A673 (cell line): ENCODE measurements at regions not wholly inside any gene's neighbourhood (a gene's known extent, or its start where the extent isn't known, plus 50 kb on each side); places are given as distances from the start of the nearest gene placed in this dataset.

Experiments used
- BruUV-seq: library from RNA; stranded (reverse); fragments of 400-500 nt; replicated peaks from 2 replicates; lab custom pipeline; 2021; lab: Mats Ljungman, UMichigan
- CTCF ChIA-PET: fragments of 300-600 bp; sonication (Branson Sonifier 250); formaldehyde crosslinking; loops from one replicate; lab custom pipeline; 2022; ENCODE audit warnings: antibody characterized with exemption; lab: Charles Lee
- POLR2A ChIA-PET: fragments of 300-600 bp; sonication (Branson Sonifier 250); formaldehyde crosslinking; loops from one replicate; lab custom pipeline; 2022; ENCODE audit warnings: antibody characterized with exemption; ENCODE audit not compliant: low non-redundant PET; lab: Charles Lee
- DNase-seq: peaks from one replicate; pipeline ENCODE4 v3.0.0-alpha.2; 2015; ENCODE audit warnings: low spot score
- H3K27ac ChIP-seq: fragments of 200-600 bp; sonication (generic); 2 replicates; pipeline ENCODE4 v1.5.1; 2016; ENCODE audit warnings: mixed run types, low read depth, mild to moderate bottlenecking, mixed read lengths, antibody characterized with exemption, low read length; ENCODE audit not compliant: poor library complexity, severe bottlenecking
- H3K27me3 ChIP-seq: fragments of 200-600 bp; sonication (generic); replicated peaks from 2 replicates; pipeline ENCODE4 v1.6.1; 2017; ENCODE audit warnings: mixed run types, low read depth, mild to moderate bottlenecking, mixed read lengths, antibody characterized with exemption, low read length; ENCODE audit not compliant: insufficient read depth, poor library complexity
- H3K36me3 ChIP-seq: fragments of 200-600 bp; sonication (generic); 2 replicates; pipeline ENCODE4 v1.6.1; 2016; ENCODE audit warnings: mixed run types, mild to moderate bottlenecking, mixed read lengths, antibody characterized with exemption, low read length; ENCODE audit not compliant: insufficient read depth, poor library complexity, severe bottlenecking
- H3K4me1 ChIP-seq: fragments of 200-600 bp; sonication (generic); 2 replicates; pipeline ENCODE4 v1.6.1; 2017; ENCODE audit warnings: mixed run types, mild to moderate bottlenecking, mixed read lengths, antibody characterized with exemption, low read length; ENCODE audit not compliant: insufficient read depth, poor library complexity, severe bottlenecking
- H3K4me3 ChIP-seq: fragments of 200-600 bp; sonication (generic); 2 replicates; pipeline ENCODE4 v1.5.1; 2016; ENCODE audit warnings: low read depth, mixed run types, mild to moderate bottlenecking, mixed read lengths, low read length; ENCODE audit not compliant: poor library complexity, severe bottlenecking
- H3K9me3 ChIP-seq: fragments of 200-600 bp; sonication (generic); 2 replicates; pipeline ENCODE4 v1.6.1; 2016; ENCODE audit warnings: mixed run types, low read depth, mild to moderate bottlenecking, mixed read lengths, antibody characterized with exemption, low read length; ENCODE audit not compliant: poor library complexity, severe bottlenecking
- EZH2 ChIP-seq: fragments of 200-600 bp; sonication (generic); IDR thresholded peaks from 2 replicates; pipeline ENCODE4 v1.6.1; 2017; ENCODE audit warnings: borderline replicate concordance, low read depth, mild to moderate bottlenecking, mixed read lengths, antibody characterized with exemption, low read length; ENCODE audit not compliant: poor library complexity, severe bottlenecking
- intact Hi-C: fragments of 100-400 bp; cut with micrococcal nuclease; formaldehyde crosslinking; loops from one replicate; pipeline ENCODE4 v1.10.0; 2022; ENCODE audit not compliant: unreplicated experiment
- TF ChIP-seq, protein P1 (sequence below): fragments of 300-800, 200-600 bp; sonication (generic); conservative IDR thresholded peaks from 2 replicates; pipeline ENCODE4 v1.5.1; 2017; ENCODE audit warnings: low read depth, mild to moderate bottlenecking, antibody characterized with exemption, low read length, moderate library complexity, mixed read lengths

DNA sequence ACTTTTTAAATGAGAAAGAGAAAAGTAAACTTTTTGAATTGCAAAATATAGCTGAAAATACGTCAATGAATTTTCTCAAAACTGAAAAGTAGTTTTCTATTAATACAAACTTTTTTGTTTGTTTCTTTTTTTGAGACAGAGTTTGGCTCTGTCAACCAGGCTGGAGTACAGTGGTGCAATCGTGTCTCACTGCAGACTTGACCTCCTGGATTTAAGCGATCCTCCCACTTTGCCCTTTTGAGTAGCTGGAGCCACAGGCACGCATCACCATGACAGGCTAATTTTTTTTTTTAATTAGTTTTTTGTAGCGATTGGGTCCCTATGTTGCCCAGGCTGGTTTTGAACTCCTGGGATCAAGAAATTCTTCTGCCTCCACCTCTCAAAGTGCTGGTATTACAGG, 610.4 kb downstream of the ELAVL2 start:
- no TSS peak for BruUV-seq
- Histone ChIP-seq H3K36me3 (no peaks in the 10 kb centered on the region), H3K27me3 (no peaks in the 10 kb centered on the region), H3K4me1 (no peaks in the 10 kb centered on the region), H3K9me3 (no peaks in the 10 kb centered on the region), H3K4me3 (no peak overlapping the region), H3K27ac (no peak overlapping the region)
- no peak for DNase-seq
- intact Hi-C loops, result no loop called here
- ChIA-PET POLR2A (no interaction called here), CTCF (no interaction called here)
- TF ChIP-seq EZH2, result no peak

DNA sequence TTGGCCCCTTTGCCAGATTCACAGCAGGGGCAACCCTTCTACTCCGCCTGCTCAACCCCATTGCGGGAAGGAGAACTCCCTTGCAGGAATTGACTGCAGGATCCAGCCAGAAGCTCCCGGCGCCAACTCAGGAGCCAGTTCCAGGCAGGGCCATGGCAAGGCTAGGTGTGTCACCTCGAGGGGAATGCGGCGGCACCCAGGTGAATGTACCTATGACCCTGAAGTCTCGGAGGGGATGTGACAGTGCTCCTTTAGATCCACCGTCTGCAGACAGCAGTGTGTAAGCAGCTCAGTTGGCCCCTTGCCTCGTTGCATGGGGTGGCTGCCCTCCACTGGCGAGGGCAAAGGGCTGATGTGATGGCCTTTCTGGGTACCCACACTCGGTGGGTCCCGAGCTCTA, 606.6 kb downstream of the ELAVL2 start:
- DNase-seq, result no peak
- Histone ChIP-seq H3K4me3 (no peak overlapping the region), H3K9me3 (no peaks in the 10 kb centered on the region), H3K27ac (no peak overlapping the region), H3K4me1 (no peaks in the 10 kb centered on the region), H3K36me3 (no peaks in the 10 kb centered on the region), H3K27me3 (no peaks in the 10 kb centered on the region)
- ChIA-PET POLR2A (no interaction called here), CTCF (no interaction called here)
- BruUV-seq, result no TSS peak
- intact Hi-C loops, result no loop called here
- TF ChIP-seq, protein P1, sequence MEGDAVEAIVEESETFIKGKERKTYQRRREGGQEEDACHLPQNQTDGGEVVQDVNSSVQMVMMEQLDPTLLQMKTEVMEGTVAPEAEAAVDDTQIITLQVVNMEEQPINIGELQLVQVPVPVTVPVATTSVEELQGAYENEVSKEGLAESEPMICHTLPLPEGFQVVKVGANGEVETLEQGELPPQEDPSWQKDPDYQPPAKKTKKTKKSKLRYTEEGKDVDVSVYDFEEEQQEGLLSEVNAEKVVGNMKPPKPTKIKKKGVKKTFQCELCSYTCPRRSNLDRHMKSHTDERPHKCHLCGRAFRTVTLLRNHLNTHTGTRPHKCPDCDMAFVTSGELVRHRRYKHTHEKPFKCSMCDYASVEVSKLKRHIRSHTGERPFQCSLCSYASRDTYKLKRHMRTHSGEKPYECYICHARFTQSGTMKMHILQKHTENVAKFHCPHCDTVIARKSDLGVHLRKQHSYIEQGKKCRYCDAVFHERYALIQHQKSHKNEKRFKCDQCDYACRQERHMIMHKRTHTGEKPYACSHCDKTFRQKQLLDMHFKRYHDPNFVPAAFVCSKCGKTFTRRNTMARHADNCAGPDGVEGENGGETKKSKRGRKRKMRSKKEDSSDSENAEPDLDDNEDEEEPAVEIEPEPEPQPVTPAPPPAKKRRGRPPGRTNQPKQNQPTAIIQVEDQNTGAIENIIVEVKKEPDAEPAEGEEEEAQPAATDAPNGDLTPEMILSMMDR, result no peak
- no peak for TF ChIP-seq EZH2

DNA sequence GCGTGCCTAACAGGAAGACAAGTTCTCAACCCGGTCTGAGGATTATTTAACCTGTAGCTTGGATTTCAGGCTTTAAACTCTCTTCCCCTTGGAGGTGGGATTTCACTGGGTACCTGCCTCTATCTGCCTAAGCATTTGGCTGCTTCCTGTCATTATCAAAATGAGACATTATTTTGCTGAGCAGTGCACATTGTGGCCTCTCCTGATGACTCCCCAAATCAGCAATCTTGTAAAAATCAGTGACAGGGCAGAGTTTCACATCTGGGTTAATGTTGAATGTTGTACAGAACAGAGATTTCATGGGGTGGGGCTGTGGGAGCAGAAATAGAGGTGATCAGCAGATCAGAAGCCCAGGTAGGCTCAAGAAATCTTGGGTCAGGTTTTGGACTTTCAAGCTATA, 605.9 kb downstream of the ELAVL2 start:
- no peak for TF ChIP-seq EZH2
- TF ChIP-seq, protein P1, result no peak
- Histone ChIP-seq H3K4me3 (no peak overlapping the region), H3K4me1 (no peaks in the 10 kb centered on the region), H3K36me3 (no peaks in the 10 kb centered on the region), H3K27ac (no peak overlapping the region), H3K27me3 (no peaks in the 10 kb centered on the region), H3K9me3 (no peaks in the 10 kb centered on the region)
- ChIA-PET CTCF (no interaction called here), POLR2A (no interaction called here)
- intact Hi-C loops, result no loop called here
- BruUV-seq, result no TSS peak
- no peak for DNase-seq

DNA sequence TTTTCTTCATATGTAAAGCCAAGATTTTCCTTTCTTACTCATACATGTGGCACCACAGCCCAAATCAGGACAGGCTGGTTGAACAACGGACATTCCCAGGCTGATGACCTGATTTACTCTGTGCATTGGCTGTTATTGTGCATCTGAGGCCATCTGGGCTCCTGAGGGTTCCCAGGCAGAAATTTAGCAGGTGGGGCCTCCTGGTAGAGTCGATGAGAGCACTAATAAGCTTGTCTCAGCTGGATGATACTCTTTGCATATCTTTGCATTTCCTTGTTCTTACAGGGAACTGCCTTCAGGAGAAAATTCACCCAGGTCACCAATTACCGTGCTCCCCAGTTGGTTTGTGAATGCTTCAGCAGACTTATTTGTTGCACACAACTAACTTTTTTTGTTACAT, 605.1 kb downstream of the ELAVL2 start:
- Histone ChIP-seq H3K36me3 (no peaks in the 10 kb centered on the region), H3K4me3 (no peak overlapping the region), H3K4me1 (no peaks in the 10 kb centered on the region), H3K27ac (no peak overlapping the region), H3K27me3 (no peaks in the 10 kb centered on the region), H3K9me3 (no peaks in the 10 kb centered on the region)
- intact Hi-C loops, result no loop called here
- POLR2A ChIA-PET, result no interaction called here
- BruUV-seq, result no TSS peak
- TF ChIP-seq EZH2, result no peak
- TF ChIP-seq, protein P1, result no peak
- no peak for DNase-seq
- CTCF ChIA-PET, result no interaction called here
